ENCODE measurements at regions not wholly inside any gene's neighbourhood (a gene's known extent, or its start where the extent isn't known, plus 50 kb on each side); places are given as distances from the start of the nearest gene placed in this dataset.

- TF ChIP-seq GATA2 (IDR thresholded peaks at IDR 0.05; ENCODE audit: low read depth, low read length) (no peak), GATA3 (IDR thresholded peaks at IDR 0.05; ENCODE audit: low read depth, low read length) (no peak)
These were observed 302.2 kb upstream of the DEPDC1 start for GRCh38 chr1:68799096-68799495.
